DND-41 (cell line): ENCODE measurements at regions not wholly inside any gene's neighbourhood (a gene's known extent, or its start where the extent isn't known, plus 50 kb on each side); places are given as distances from the start of the nearest gene placed in this dataset.

Source experiments
- ATAC-seq: fragments of 200-7000 bp; cut with Tn5 transposase; 3 replicates; pipeline ENCODE4 v1.9.1; 2021; ENCODE audit warnings: low read depth; ENCODE audit not compliant: insufficient read depth
- DNase-seq: peaks from one replicate; pipeline ENCODE4 v3.0.0-alpha.2; 2020
- H2AFZ ChIP-seq: 2 replicates; pipeline ENCODE4 v1.6.0; 2012; ENCODE audit warnings: low read depth, low read length
- H3K27ac ChIP-seq: 2 replicates; pipeline ENCODE4 v1.5.1; 2012; ENCODE audit warnings: low read length, inconsistent platforms
- H3K27me3 ChIP-seq: fragments of 200-600 bp; sonication (generic); 2 replicates; pipeline ENCODE4 v1.6.0; 2012; ENCODE audit warnings: low read length, mild to moderate bottlenecking, inconsistent platforms; ENCODE audit not compliant: insufficient read depth, poor library complexity
- H3K36me3 ChIP-seq: 2 replicates; pipeline ENCODE4 v1.5.1; 2012; ENCODE audit warnings: low read length, inconsistent platforms; ENCODE audit not compliant: insufficient read depth
- H3K4me1 ChIP-seq: 2 replicates; pipeline ENCODE4 v1.5.1; 2012; ENCODE audit warnings: mild to moderate bottlenecking, low read length; ENCODE audit not compliant: insufficient read depth
- H3K4me2 ChIP-seq: 2 replicates; pipeline ENCODE4 v1.6.0; 2012; ENCODE audit warnings: mild to moderate bottlenecking, moderate library complexity, low read length, inconsistent platforms; ENCODE audit not compliant: insufficient read depth
- H3K4me3 ChIP-seq, 2 experiments: fragments of 200-600 bp in 1 of 2; shearing (Covaris generic) in 1 of 2; 2 replicates each; pipeline ENCODE4 v1.5.1; 2012 to 2016; ENCODE audit warnings: inconsistent platforms in 2 of 2, low read length in 2 of 2, mild to moderate bottlenecking in 2 of 2, low read depth in 1 of 2, moderate library complexity in 1 of 2
- H3K79me2 ChIP-seq: 2 replicates; pipeline ENCODE4 v1.6.0; 2012; ENCODE audit warnings: low read length, inconsistent platforms; ENCODE audit not compliant: insufficient read depth
- H3K9ac ChIP-seq: 2 replicates; pipeline ENCODE4 v1.6.0; 2012; ENCODE audit warnings: low read depth, mild to moderate bottlenecking, inconsistent platforms, low read length, moderate library complexity
- H3K9me3 ChIP-seq: 2 replicates; pipeline ENCODE4 v1.5.1; 2012; ENCODE audit warnings: low read length, moderate library complexity, mild to moderate bottlenecking, inconsistent platforms; ENCODE audit not compliant: insufficient read depth, severe bottlenecking
- H4K20me1 ChIP-seq: 2 replicates; pipeline ENCODE4 v1.6.0; 2012; ENCODE audit warnings: low read length; ENCODE audit not compliant: insufficient read depth
- CTCF ChIP-seq: IDR thresholded peaks from 2 replicates; pipeline ENCODE4 v1.5.1; 2012; ENCODE audit warnings: borderline replicate concordance, low read length, moderate library complexity, mild to moderate bottlenecking; ENCODE audit not compliant: poor library complexity, severe bottlenecking; ENCODE audit errors: extremely low read depth
- EZH2 ChIP-seq: IDR thresholded peaks from 3 replicates; pipeline ENCODE4 v1.6.1; 2012; ENCODE audit warnings: borderline replicate concordance, low read depth, mild to moderate bottlenecking, moderate library complexity, low read length, inconsistent platforms; ENCODE audit not compliant: severe bottlenecking

GRCh38 chr2:867296-867695 is 83.4 kb upstream of the SNTG2 start:
- Histone ChIP-seq H3K4me1 (peaks cover 81% of the 10 kb centered on the region), H3K27me3 (no peaks in the 10 kb centered on the region)

GRCh38 chr2:866887-867286 is 83.8 kb upstream of the SNTG2 start:
- Histone ChIP-seq H3K36me3 (peaks cover 36% of the 10 kb centered on the region), H3K4me1 (peaks cover 77% of the 10 kb centered on the region), H3K9me3 (no peaks in the 10 kb centered on the region), H3K27ac (peak overlapping the region; percentile 62), H4K20me1 (no peaks in the 10 kb centered on the region), H3K4me3 (peak overlapping the region in 1 of 2 experiments; percentile 56; a peak in 2 of 4 replicates), H3K4me2 (peak overlapping the region; percentile 57), H2AFZ (peak overlapping the region; percentile 15; the same call in 1 of the 2 replicates), H3K9ac (peak overlapping the region; percentile 39), H3K27me3 (no peaks in the 10 kb centered on the region), H3K79me2 (peaks cover 64% of the 10 kb centered on the region)
- DNase-seq (no peak), ATAC-seq (no peak)
- TF ChIP-seq EZH2: no peak
- no peak for TF ChIP-seq CTCF

More at GRCh38 chr2:867296-867695, 83.4 kb upstream of the SNTG2 start:
- Histone ChIP-seq H3K9ac (peak overlapping the region; percentile 39), H3K79me2 (peaks cover 64% of the 10 kb centered on the region), H4K20me1 (no peaks in the 10 kb centered on the region), H3K4me2 (peak overlapping the region; percentile 57), H3K4me3 (peak overlapping the region; percentile 1 to 56; a peak in 3 of 4 replicates), H3K27ac (peak overlapping the region; percentile 62), H2AFZ (0 out of 2 replicates have a peak overlapping the region, but pooled peaks have one; percentile 21), H3K9me3 (no peaks in the 10 kb centered on the region), H3K36me3 (peaks cover 32% of the 10 kb centered on the region)
- ATAC-seq (peak; percentile 20; the same call in 2 of the 3 replicates), DNase-seq (no peak)
- TF ChIP-seq CTCF (no peak), EZH2 (no peak)

- Histone ChIP-seq H3K27me3 (no peaks in the 10 kb centered on the region), H3K9ac (peak overlapping the region; percentile 39), H4K20me1 (no peaks in the 10 kb centered on the region), H3K27ac (peak overlapping the region; percentile 62), H3K4me2 (peak overlapping the region; percentile 57), H3K79me2 (peaks cover 60% of the 10 kb centered on the region), H3K4me3 (peak overlapping the region in 1 of 2 experiments; percentile 56; a peak in 2 of 4 replicates), H3K4me1 (peaks cover 69% of the 10 kb centered on the region), H3K36me3 (peaks cover 31% of the 10 kb centered on the region), H3K9me3 (no peaks in the 10 kb centered on the region), H2AFZ (no peak overlapping the region)
- ATAC-seq (no peak), DNase-seq (no peak)
- no peak for TF ChIP-seq EZH2
- no peak for TF ChIP-seq CTCF
These were observed 84.5 kb upstream of the SNTG2 start for GRCh38 chr2:866009-866680.
